GM21529 (cell line): ENCODE measurements at regions not wholly inside any gene's neighbourhood (a gene's known extent, or its start where the extent isn't known, plus 50 kb on each side); places are given as distances from the start of the nearest gene placed in this dataset.

ENCODE experiments used
- ATAC-seq: cut with Tn5 transposase; IDR thresholded peaks from one replicate; pipeline ENCODE4 v1.9.1; 2021; ENCODE audit not compliant: unreplicated experiment

DNA sequence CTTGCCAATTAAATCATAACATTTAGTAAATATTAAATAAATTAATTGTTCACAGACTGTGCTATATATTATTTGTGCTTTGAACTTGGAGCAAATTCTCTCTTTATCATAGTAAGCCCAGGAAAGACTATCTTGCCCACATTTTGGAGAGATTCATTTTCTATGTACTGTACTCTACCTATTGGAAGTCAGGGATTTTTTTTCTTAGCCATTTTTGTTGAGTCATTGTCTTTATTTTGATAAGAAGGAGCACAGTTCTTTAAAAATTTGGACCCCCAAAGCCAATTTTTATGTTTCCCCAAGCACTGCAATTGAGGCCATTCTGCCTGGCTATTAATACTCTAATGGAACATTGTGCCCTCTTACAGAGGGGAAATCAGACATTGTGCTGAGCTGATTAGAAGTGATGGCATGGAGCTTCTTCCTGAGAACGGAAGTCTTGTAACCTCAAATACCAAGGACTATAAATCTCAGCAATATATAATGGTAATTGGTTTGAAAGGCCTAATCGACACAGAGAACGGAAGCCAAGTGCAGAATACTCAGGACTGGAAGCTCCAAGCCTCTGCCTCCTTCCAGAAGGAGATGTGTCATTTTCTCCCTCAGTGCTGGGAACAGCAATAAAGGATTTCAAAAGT is 188.8 kb upstream of the PAPPA start:
- no peak for ATAC-seq

DNA sequence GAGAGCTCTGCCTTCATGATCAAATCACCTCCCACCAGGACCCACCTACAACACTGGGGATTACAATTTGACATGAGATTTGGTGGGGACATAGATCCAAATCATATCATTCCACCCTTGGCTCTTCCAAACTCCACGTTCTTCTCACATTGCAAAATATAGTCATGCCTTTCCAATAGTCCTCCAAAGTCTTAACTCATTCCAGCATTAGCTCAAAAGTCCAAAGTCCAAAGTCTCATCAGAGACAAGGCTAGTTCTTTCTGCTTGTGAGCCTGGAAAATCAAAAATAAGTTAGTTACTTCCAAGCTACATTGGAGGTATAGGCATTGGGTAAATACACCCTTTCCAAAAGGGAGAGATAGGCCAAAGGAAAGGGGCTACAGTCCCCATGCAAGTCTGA is 186.9 kb upstream of the PAPPA start:
- no peak for ATAC-seq

DNA sequence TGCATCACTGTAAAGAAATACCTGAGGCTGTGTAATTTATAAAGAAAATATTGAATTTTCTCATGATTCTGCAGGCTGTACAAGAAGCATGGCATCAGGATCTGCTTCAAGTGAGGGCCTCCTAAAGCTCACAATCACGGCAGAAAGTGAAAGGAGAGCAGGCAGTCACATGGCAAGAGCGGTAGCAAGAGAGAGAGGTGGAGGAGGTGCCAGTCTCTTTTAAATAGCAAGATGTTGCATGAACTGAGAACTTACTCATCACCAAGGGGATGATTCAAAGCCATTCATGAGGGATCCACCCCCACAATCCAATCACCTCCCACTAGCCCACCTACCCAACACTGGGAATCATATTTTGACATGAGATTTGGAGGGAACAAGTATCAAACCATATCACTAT is 184.5 kb upstream of the PAPPA start:
- ATAC-seq, result no peak

DNA sequence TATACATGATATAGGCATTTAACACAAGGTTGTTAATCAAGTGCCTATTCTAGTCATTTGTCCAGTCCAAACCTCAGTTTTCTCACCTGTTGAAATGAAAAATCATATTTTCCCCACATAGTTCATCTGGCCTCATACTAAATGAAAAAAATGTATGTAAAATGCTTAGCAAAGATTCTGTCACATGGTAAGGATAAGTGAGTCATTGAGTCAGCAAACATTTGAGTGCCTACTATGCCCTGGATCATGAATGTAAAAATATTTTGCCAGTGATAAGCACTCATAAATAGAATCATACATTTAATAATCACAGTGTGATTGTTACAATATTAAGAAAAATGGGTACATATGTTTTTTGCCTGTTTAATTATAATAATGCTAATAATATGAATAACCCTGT is 181.2 kb upstream of the PAPPA start:
- no peak for ATAC-seq

DNA sequence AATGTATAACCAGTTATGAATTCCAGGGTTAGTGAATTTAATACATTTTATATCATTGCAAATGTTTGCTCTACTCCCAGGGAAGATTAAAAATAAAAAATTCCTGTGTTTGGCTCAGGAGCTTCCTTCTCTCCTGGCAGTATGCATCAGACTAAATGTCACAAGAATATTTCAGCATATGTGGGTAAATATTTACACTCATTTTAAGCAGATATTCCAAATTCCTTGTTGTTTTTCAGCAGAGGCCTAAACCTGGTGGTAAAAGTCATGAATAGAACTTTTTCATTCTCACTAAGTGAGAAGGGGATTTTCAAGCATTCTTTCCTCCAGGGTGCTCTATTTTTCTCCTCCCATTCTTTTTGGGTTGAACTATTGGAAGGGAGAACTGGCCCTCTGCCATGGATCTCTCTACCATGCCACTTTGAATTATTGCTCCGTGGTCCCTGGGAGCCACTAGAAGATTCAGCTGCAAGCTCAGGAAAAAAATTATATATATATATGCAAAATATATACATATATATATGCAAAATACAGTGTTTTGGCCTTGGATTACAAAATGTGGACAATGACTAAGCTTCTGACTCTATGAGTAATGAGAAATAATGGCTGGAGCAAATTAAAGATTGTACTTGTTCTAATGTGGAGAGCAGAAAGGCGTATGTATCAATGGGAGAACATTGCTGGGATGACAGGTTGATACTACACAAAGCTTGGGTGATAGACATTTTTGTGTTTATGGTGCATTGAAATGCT is 180.6 kb upstream of the PAPPA start:
- no peak for ATAC-seq

DNA sequence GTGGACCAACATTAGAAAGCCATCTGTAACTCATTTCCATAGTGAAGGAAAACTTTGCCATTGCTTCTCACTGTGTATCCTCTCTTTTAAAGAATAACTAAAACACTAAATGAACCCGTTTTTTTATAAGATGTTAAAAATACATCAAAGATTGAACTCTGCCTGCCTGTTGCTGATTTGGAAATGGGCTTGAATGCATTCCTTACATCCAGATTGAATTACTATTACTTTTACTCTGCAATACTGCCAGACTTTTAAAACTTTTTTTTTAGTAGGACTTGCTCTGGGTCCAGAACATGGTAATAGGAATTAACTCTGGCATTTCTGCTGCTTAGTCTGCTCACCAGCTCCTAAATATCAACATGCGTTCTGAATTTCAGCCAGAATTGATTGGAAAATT is 176.8 kb upstream of the PAPPA start:
- ATAC-seq, result no peak

DNA sequence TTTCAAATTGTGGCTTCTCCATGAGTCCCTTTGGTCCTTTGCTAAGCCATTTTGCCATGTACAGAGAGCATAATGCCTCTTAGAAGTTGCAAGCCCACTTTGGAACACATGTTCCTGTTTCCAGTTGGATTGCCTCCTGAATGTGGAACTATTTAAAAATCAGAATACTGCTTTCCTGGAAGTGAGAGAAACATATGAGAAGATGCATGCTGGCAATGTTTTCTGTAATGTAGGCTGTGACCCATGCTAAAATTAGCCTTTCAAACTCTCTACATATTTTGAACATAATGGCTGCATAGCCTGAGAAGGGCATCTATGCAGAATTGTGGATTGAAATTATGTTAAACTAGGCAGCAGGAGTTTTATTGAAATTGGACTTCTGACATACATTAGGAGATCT is 175.5 kb upstream of the PAPPA start:
- ATAC-seq, result no peak

DNA sequence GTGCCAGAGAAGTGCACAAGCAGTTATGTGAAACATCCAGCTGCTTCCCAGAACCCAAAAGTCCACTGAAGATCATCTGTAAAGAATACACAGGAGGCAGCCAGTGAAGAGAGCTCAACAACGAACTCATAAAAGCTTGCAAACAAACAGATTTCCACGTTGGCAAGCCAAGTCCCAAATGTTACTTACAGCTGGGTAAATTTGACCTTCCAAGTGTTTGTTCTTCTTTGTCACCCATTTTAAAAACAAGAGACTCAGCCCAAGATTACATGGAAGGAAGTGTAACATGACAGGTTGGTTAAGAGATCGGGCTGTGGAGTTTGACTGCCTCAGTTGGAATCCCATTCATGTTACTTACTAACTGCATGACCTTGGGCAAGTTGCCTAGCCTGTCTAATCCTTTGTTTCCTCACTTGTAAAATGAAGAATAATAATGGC is 174.9 kb upstream of the PAPPA start:
- no peak for ATAC-seq

DNA sequence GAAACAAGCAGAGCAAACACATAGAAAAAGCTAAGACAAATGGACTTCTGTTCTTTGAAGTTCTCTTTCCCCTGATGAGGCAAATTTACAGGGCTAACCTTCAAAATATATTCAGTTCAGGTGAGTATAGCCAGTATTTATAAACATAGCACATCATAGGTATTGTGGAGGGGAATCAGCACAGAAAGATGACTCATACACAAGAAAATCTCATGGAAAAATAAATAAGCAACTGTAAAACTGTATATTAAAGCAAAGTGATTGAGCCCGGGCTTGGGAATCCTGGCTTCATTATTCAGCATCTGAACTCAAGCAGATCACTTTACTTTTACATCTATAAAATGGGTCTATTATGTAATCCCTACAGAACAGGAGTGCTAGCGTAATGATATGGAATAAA is 173.5 kb upstream of the PAPPA start:
- ATAC-seq, result no peak

DNA sequence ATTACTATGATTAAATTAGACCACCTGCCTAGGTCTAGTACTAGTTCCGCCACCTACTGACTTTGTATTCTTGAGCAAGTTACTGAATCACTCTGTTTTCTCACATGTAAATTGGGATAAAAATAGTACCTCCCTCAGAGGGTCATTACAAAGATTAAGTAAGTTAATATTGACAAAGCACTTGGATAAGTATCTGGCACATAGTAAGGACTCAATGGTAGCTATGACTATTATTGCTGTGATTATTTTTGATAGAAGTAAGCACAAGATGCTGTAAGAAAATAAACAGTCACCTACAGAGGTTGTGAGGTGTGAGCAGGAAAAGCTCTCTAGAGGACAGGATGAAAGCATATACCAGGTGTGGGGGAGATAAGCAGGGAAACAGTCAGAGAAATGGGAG is 173.1 kb upstream of the PAPPA start:
- ATAC-seq, result no peak

DNA sequence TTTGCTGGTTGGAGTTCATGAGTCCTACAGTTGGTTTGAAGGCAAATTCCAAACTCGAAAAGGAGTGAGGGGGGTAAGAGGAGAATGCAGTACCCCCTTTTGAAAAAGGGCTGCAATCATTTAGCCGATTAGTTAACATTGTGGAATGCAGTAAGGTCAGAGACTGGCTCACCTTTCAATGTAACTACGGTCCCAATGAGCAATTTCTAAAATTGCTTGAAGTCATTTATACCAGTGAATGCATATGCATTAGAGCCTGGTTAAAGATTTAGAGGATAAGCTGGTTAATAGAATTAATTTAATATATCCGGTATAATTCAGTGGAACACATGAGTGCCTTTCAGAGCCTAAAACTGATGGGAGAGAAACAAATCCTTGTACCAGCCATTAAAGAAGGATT is 172.6 kb upstream of the PAPPA start:
- no peak for ATAC-seq

DNA sequence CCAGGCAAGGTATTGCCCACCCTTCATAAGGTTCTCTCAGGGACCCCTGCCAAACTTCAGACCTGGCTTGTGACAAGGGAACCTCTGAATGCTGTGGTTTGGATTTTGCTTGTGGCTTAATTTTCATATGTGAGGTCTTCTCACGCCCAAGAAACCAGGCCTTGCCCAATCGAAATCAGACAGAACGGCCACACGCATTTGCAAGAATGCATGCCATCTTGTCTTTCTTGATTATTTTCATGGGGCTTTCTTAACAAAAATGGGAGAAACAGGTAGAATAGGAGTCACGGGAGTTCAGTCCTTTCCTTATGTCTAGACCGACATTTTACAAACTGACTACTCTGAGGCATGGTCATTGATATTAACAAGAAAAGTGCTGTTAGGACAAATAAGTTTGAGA is 170.2 kb upstream of the PAPPA start:
- no peak for ATAC-seq

DNA sequence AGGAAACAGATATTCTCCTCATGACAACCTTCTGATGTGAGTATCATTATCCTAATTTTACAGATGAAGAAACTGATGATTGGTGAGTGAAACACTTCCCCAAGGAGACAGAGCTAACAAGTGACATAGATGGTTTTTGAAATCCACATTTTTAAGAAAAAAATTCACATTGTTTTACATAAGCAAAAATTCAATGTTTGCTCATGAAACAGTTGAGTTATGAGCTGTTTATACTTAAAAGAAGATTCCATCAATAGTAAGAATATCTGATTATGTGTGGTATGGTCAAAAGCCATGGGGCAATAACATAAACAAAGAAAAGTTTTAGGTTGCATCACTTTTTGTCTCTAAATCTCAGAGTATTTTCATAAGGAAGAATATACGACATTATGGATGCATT is 167.9 kb upstream of the PAPPA start:
- no peak for ATAC-seq

DNA sequence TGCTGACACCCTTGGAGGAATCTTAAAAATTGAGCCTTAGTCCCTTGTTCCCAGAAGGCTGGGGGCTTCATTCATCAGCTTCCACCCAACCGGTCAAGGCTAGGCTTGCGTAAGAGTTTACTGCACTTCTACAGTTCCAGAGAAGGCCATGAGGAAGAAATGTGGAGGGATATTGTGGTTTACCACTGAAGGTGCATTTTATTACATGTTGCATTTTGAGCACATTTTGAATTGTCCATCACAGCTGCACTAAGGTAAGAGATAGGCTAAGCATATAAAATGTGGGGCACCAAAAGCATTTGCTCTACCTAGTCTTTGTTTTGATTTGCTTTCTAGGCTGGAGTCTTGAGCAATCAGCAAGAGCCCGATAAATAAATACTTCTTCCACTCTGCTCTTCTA is 167.1 kb upstream of the PAPPA start:
- ATAC-seq, result no peak

DNA sequence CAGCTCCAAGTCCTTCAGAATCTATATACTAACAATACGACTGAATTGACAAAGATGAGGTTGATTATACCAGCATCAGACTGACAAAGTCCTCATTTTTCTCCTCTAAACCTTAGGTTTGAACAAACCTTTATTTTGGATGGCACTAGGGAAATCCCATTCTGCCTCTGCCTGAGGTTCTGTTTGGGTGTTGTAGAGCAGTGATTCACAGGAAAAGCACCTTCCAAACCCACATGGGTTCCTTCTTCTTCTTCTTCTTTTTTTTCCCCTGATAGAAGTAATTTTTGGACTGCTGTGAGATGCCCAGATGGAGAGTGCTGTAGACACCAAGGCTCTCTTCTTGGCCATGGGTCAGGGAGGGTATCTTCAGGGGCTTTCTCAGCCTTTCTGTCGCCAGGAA is 164.9 kb upstream of the PAPPA start:
- no peak for ATAC-seq

DNA sequence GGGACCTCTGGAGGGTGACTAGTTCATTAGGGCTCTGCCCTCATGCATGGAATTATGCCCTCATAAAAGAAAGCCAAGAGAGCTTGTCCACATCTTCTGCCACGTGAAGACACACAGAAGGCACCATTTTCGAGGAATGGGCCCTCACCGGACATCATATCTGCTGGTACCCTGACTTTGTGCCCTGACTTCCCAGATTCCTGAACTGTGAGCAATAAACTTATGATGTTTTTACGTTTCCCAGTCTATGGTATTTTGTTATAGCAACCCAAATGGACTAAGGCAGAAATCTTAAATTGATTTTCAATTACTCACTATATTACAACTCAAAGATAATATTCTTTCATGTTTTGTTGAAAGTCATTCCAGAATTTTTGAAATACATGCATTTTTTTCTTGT is 163.8 kb upstream of the PAPPA start:
- ATAC-seq, result no peak

DNA sequence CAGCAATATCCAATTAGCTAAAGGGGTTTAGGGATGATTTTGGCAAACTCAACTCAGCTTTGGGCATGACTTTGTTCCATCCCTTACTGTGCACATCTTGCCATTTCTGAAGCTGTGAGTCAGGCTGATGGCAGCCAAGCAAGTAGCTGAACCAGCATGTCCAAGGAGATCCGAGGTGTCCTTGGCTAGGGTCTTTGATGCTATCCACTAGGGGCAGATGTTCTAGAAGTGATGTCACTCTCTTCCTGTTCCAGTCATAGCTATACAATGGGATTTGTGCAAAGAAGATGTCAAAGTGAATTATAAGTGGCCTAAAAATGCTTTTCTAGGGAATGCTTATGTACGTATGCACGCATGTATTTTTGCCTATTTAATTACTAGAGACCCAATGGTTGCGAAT is 160.8 kb upstream of the PAPPA start:
- no peak for ATAC-seq

DNA sequence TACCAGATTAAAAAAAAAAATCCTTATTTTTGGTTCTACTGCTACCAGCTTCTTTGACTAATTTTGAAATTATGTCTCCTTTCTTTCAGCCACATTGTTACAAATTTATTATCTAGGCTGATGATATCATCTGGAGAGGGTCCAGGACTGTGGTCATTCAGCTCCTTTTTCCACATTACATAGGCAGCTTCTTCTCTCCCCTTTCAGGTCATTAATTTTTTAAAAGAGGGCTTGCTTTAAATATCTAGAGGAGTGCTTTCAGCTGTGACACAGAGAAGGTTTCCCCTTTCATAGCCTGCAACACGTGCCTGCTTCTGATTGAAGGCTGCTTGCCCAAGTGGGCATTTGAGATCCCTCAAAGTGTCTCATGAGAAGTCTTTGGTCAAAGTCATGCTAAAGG is 155.7 kb upstream of the PAPPA start:
- ATAC-seq, result no peak

DNA sequence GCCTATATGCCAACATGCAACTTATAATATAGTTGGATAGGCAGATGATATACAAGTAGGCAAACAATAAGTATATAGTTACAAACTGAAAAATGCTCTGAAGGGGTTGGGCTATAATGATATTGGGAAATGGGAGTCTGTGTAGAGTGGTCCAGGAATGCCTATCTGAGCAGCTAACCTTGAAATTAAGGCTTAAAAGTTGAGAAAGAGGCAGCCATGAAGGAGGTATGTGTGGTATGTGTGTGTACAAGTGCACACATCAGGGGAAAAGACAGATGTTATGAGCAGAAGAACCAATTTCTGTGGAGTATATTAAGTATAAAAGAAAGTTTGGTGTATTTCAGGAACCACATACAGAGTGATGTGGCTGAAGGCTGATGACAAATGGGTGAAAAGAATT is 154.9 kb upstream of the PAPPA start:
- no peak for ATAC-seq

DNA sequence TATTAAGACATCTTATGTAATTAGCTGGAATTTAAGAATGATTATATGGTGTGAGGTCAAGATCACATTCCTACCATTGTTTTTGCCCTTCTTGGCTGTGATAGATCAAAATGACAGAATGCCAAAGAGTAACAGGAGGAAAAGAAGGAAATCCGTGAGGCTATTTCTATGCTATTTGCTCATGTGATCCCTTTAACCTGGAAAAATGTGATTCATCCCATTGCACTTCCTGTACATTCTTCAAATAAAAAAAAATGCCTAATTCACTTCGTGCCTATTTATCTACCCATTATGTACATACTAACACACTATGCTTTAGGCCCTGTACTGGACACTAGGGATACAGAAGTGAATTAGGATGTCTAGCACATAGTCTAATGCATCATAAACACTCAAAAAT is 154.1 kb upstream of the PAPPA start:
- no peak for ATAC-seq

DNA sequence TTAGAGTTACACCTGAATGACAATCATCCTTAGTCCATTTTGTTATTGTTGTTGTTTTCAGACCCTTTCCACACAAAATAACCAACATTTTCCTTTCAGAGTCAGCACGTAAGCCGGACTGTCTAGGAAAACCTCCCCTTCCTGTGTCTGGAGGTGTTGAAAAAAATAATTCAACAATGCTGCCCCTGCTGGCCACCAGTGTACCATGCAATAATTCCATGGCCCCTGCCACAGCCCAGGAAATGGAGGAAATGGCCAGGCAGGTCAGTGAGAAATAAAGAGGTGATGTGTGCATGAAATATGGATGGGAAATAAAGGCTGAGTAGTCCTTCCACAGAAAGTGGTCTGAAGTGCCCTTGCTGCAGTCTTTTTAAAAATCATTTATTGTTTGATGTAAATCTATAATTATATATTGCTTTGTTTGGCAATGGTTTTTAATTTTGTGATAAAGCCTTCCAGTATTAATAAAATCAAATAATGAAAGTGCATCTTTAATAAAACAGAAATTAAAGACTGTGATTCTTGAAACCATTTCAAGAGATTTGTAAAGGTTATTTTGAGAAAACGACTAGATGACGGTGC is 152.8 kb upstream of the PAPPA start:
- ATAC-seq, result peak; percentile 94

DNA sequence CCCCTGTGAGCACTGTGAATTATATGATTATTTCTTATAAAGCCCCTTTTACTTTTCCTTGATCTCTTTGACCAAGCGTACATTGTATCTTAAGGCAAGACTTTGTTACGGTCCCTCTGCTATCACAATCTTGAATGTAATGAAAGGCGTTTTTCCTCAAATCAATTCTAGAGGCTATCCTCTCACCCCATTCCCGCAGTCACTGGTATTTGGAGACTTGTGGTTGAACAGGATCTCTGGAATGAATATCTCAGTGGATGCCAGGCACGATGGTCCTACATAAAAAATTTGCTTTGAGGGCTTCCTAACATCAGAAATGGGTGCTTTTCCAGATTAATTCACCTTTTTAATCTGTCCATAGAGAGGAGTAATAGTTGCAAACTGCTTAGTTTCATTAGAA is 151.4 kb upstream of the PAPPA start:
- no peak for ATAC-seq

DNA sequence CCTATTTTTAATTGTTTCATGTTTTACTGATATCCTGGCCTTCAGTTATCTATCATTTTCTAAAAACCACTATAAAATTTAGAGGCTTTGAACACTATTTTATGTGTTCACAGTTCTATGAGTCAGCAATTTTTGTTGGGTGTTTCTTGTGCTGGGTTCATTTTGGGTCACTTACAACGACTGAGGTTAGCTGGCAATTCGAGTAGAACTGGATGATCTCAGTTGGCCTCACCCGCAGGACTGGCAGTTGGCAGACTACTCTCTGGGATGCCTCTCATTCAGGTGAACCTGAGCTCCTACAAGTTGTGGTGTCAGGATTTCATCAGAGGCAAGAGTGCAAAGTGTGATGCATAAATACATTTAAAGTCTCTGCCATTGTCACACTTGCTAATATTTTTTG is 151.0 kb upstream of the PAPPA start:
- no peak for ATAC-seq
